ENCODE measurements at regions not wholly inside any gene's neighbourhood (a gene's known extent, or its start where the extent isn't known, plus 50 kb on each side); places are given as distances from the start of the nearest gene placed in this dataset.

DNA sequence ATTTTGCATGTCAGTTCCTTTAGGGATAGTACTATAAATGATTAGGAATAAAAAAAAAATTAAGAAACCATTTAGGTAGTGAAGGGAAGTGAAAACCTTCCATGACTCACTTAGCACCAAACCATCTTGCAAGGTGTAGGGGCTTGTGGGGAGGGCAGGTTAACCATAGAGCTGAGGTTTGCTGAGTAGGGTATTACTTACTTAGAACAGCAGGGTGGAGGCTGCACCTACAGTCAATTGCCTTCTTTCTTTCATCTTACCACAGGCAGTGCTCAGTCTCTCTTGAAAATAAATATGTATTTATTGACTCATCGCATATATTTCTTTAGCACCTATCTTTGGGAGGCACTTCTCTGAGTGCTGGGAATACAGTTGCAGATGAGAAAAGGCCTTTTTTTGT, 104.9 kb upstream of the GIMD1 start:
- Histone ChIP-seq H3K4me3 (ENCODE audit: low read depth in 1 of 2, low read length in 2 of 2) (no peak overlapping the region), H3K9me3 (ENCODE audit: low read length) (no peaks in the 10 kb centered on the region), H3K4me1 (ENCODE audit: insufficient read depth, low read length) (no peaks in the 10 kb centered on the region), H3K27ac (ENCODE audit: low read depth, low read length) (no peak overlapping the region), H3K36me3 (ENCODE audit: insufficient read depth, low read length) (no peaks in the 10 kb centered on the region), H3K9ac (ENCODE audit: low read length) (no peak overlapping the region), H3K27me3 (ENCODE audit: control insufficient read depth in 1 of 2, insufficient read depth in 2 of 2, low read length in 2 of 2) (no peaks in the 10 kb centered on the region)

DNA sequence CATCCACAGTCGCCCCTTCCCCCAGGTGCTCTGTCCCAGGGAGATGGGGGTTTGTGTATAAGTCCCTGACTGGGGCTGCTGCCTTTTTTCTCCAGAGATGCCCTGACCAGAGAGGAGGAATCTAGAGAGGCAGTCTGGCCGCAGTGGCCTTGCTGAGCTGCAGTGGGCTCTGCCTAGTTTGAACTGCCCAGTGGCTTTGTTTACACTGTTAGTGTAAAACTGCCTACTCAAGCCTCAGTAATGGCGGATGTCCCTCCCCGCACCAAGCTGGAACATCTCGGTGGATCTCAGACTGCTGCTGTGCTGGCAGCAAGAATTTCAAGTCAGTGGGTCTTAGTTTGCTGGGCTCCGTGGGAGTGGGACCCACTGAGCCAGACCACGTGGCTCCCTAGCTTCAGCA, 102.6 kb upstream of the GIMD1 start:
- Histone ChIP-seq H3K4me1 (ENCODE audit: insufficient read depth, low read length) (no peaks in the 10 kb centered on the region), H3K36me3 (ENCODE audit: insufficient read depth, low read length) (no peaks in the 10 kb centered on the region), H3K4me3 (ENCODE audit: low read depth in 1 of 2, low read length in 2 of 2) (no peak overlapping the region), H3K27ac (ENCODE audit: low read depth, low read length) (no peak overlapping the region), H3K27me3 (ENCODE audit: control insufficient read depth in 1 of 2, insufficient read depth in 2 of 2, low read length in 2 of 2) (no peaks in the 10 kb centered on the region), H3K9ac (ENCODE audit: low read length) (no peak overlapping the region), H3K9me3 (ENCODE audit: low read length) (no peaks in the 10 kb centered on the region)

- no peak overlapping the region for H3K27ac ChIP-seq (ENCODE audit: low read depth, low read length)
- no peaks in the 10 kb centered on the region for H3K27me3 ChIP-seq (ENCODE audit: control insufficient read depth in 1 of 2, insufficient read depth in 2 of 2, low read length in 2 of 2)
- H3K4me3 ChIP-seq (ENCODE audit: low read depth in 1 of 2, low read length in 2 of 2), result no peak overlapping the region
- H3K9me3 ChIP-seq (ENCODE audit: low read length), result no peaks in the 10 kb centered on the region
- no peaks in the 10 kb centered on the region for H3K36me3 ChIP-seq (ENCODE audit: insufficient read depth, low read length)
- H3K9ac ChIP-seq (ENCODE audit: low read length), result no peak overlapping the region
- no peaks in the 10 kb centered on the region for H3K4me1 ChIP-seq (ENCODE audit: insufficient read depth, low read length)
Observed at GRCh38 chr4:106463622-106464021, 95.0 kb upstream of the GIMD1 start.

- H3K36me3 ChIP-seq (ENCODE audit: insufficient read depth, low read length), result no peaks in the 10 kb centered on the region
- H3K27me3 ChIP-seq (ENCODE audit: control insufficient read depth in 1 of 2, insufficient read depth in 2 of 2, low read length in 2 of 2), result no peaks in the 10 kb centered on the region
- no peak overlapping the region for H3K27ac ChIP-seq (ENCODE audit: low read depth, low read length)
- no peak overlapping the region for H3K9ac ChIP-seq (ENCODE audit: low read length)
- H3K4me1 ChIP-seq (ENCODE audit: insufficient read depth, low read length), result no peaks in the 10 kb centered on the region
- no peak overlapping the region for H3K4me3 ChIP-seq (ENCODE audit: low read depth in 1 of 2, low read length in 2 of 2)
- H3K9me3 ChIP-seq (ENCODE audit: low read length), result no peaks in the 10 kb centered on the region
Observed at GRCh38 chr4:106454581-106454980, 86.0 kb upstream of the GIMD1 start.

DNA sequence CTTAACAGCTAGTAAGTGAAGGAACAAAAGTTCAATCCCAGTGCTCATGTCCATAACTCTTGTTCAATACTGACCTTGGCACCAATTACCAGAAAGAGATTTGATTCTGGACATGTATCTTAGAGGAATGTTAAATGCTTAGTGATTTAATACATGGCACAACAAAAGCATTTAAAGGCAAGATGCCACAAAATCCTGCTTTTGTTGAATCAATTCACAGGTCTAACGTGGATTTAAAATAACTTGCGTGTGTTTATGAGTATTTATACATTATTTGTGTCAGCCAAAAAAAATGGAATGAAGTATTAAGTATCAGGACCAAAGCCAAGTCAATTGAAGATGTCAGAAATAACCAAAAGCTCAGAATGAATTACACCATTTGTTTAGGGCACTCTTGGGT, 85.4 kb upstream of the GIMD1 start:
- Histone ChIP-seq H3K9me3 (ENCODE audit: low read length) (no peaks in the 10 kb centered on the region), H3K27me3 (ENCODE audit: control insufficient read depth in 1 of 2, insufficient read depth in 2 of 2, low read length in 2 of 2) (no peaks in the 10 kb centered on the region), H3K27ac (ENCODE audit: low read depth, low read length) (no peak overlapping the region), H3K9ac (ENCODE audit: low read length) (no peak overlapping the region), H3K4me3 (ENCODE audit: low read depth in 1 of 2, low read length in 2 of 2) (no peak overlapping the region), H3K36me3 (ENCODE audit: insufficient read depth, low read length) (no peaks in the 10 kb centered on the region), H3K4me1 (ENCODE audit: insufficient read depth, low read length) (no peaks in the 10 kb centered on the region)

- Histone ChIP-seq H3K9me3 (ENCODE audit: low read length) (no peaks in the 10 kb centered on the region), H3K27me3 (ENCODE audit: control insufficient read depth in 1 of 2, insufficient read depth in 2 of 2, low read length in 2 of 2) (no peaks in the 10 kb centered on the region), H3K27ac (ENCODE audit: low read depth, low read length) (no peak overlapping the region), H3K9ac (ENCODE audit: low read length) (no peak overlapping the region), H3K4me1 (ENCODE audit: insufficient read depth, low read length) (no peaks in the 10 kb centered on the region), H3K4me3 (ENCODE audit: low read depth in 1 of 2, low read length in 2 of 2) (no peak overlapping the region), H3K36me3 (ENCODE audit: insufficient read depth, low read length) (no peaks in the 10 kb centered on the region)
Observed at GRCh38 chr4:106451091-106451490, 82.5 kb upstream of the GIMD1 start.

- Histone ChIP-seq H3K9me3 (ENCODE audit: low read length) (no peaks in the 10 kb centered on the region), H3K27ac (ENCODE audit: low read depth, low read length) (no peak overlapping the region), H3K4me1 (ENCODE audit: insufficient read depth, low read length) (no peaks in the 10 kb centered on the region), H3K9ac (ENCODE audit: low read length) (no peak overlapping the region), H3K27me3 (ENCODE audit: control insufficient read depth in 1 of 2, insufficient read depth in 2 of 2, low read length in 2 of 2) (no peaks in the 10 kb centered on the region), H3K4me3 (ENCODE audit: low read depth in 1 of 2, low read length in 2 of 2) (no peak overlapping the region), H3K36me3 (ENCODE audit: insufficient read depth, low read length) (no peaks in the 10 kb centered on the region)
Observed at GRCh38 chr4:106450249-106450648, 81.7 kb upstream of the GIMD1 start.

- H3K4me3 ChIP-seq (ENCODE audit: low read depth in 1 of 2, low read length in 2 of 2), result no peak overlapping the region
- H3K9me3 ChIP-seq (ENCODE audit: low read length), result no peaks in the 10 kb centered on the region
- H3K36me3 ChIP-seq (ENCODE audit: insufficient read depth, low read length), result no peaks in the 10 kb centered on the region
- no peaks in the 10 kb centered on the region for H3K4me1 ChIP-seq (ENCODE audit: insufficient read depth, low read length)
- no peak overlapping the region for H3K27ac ChIP-seq (ENCODE audit: low read depth, low read length)
- no peak overlapping the region for H3K9ac ChIP-seq (ENCODE audit: low read length)
- no peaks in the 10 kb centered on the region for H3K27me3 ChIP-seq (ENCODE audit: control insufficient read depth in 1 of 2, insufficient read depth in 2 of 2, low read length in 2 of 2)
Observed at GRCh38 chr4:106444557-106444956, 76.0 kb upstream of the GIMD1 start.

- Histone ChIP-seq H3K9me3 (ENCODE audit: low read length) (no peaks in the 10 kb centered on the region), H3K9ac (ENCODE audit: low read length) (no peak overlapping the region), H3K27ac (ENCODE audit: low read depth, low read length) (no peak overlapping the region), H3K4me3 (ENCODE audit: low read depth in 1 of 2, low read length in 2 of 2) (no peak overlapping the region), H3K27me3 (ENCODE audit: control insufficient read depth in 1 of 2, insufficient read depth in 2 of 2, low read length in 2 of 2) (no peaks in the 10 kb centered on the region), H3K4me1 (ENCODE audit: insufficient read depth, low read length) (no peaks in the 10 kb centered on the region), H3K36me3 (ENCODE audit: insufficient read depth, low read length) (no peaks in the 10 kb centered on the region)
Observed at GRCh38 chr4:106430797-106431196, 62.2 kb upstream of the GIMD1 start.

DNA sequence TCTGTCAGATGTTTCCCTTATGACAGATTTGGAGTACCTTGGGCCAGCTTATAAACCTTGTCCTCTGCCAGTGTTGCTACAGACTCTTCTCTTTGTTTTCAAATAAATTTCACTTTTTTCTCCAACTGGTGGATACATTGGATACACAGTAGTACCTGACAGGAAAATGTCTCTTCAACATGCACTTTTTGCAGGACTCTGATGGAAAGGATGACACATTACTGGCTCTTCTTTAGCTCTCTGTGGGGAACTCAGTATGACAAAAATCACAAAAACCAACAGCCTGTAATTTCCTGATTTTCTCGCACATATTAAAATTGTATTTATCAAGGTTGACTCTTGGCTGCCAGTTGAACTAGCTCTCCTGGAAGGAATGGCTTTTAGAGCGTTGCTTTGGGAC, 61.3 kb upstream of the GIMD1 start:
- no peak overlapping the region for H3K4me3 ChIP-seq (ENCODE audit: low read depth in 1 of 2, low read length in 2 of 2)
- H3K9ac ChIP-seq (ENCODE audit: low read length), result no peak overlapping the region
- H3K4me1 ChIP-seq (ENCODE audit: insufficient read depth, low read length), result no peaks in the 10 kb centered on the region
- H3K27ac ChIP-seq (ENCODE audit: low read depth, low read length), result no peak overlapping the region
- H3K27me3 ChIP-seq (ENCODE audit: control insufficient read depth in 1 of 2, insufficient read depth in 2 of 2, low read length in 2 of 2), result no peaks in the 10 kb centered on the region
- H3K9me3 ChIP-seq (ENCODE audit: low read length), result no peaks in the 10 kb centered on the region
- no peaks in the 10 kb centered on the region for H3K36me3 ChIP-seq (ENCODE audit: insufficient read depth, low read length)

- no peaks in the 10 kb centered on the region for H3K9me3 ChIP-seq (ENCODE audit: low read length)
- no peaks in the 10 kb centered on the region for H3K36me3 ChIP-seq (ENCODE audit: insufficient read depth, low read length)
- H3K27me3 ChIP-seq (ENCODE audit: control insufficient read depth in 1 of 2, insufficient read depth in 2 of 2, low read length in 2 of 2), result no peaks in the 10 kb centered on the region
- no peak overlapping the region for H3K9ac ChIP-seq (ENCODE audit: low read length)
- no peaks in the 10 kb centered on the region for H3K4me1 ChIP-seq (ENCODE audit: insufficient read depth, low read length)
- H3K27ac ChIP-seq (ENCODE audit: low read depth, low read length), result no peak overlapping the region
- no peak overlapping the region for H3K4me3 ChIP-seq (ENCODE audit: low read depth in 1 of 2, low read length in 2 of 2)
Observed at GRCh38 chr4:106426069-106426468, 57.5 kb upstream of the GIMD1 start.

DNA sequence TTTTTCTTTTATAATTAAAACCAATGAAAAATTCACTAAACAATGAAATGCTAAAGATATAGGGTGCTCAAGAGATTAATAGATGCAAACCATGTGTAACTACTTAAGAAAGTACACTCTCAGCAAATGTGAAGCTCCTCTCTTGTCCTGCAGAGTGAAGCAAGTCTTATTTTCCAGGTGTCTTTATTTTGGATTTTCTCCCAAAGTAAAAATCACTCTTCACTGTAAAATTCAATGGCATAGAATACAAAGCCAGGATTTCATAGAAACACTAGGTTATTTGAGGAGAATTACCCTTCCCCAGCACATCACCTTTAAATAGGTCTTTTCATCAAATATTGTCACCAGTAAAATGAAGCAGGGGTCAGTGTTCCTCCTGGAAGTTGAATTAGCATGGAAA, 57.0 kb upstream of the GIMD1 start:
- no peaks in the 10 kb centered on the region for H3K4me1 ChIP-seq (ENCODE audit: insufficient read depth, low read length)
- H3K9ac ChIP-seq (ENCODE audit: low read length), result no peak overlapping the region
- no peak overlapping the region for H3K4me3 ChIP-seq (ENCODE audit: low read depth in 1 of 2, low read length in 2 of 2)
- no peaks in the 10 kb centered on the region for H3K36me3 ChIP-seq (ENCODE audit: insufficient read depth, low read length)
- no peak overlapping the region for H3K27ac ChIP-seq (ENCODE audit: low read depth, low read length)
- no peaks in the 10 kb centered on the region for H3K27me3 ChIP-seq (ENCODE audit: control insufficient read depth in 1 of 2, insufficient read depth in 2 of 2, low read length in 2 of 2)
- H3K9me3 ChIP-seq (ENCODE audit: low read length), result no peaks in the 10 kb centered on the region

All from muscle layer of colon (tissue), 2 donors.